ENCODE measurements at regions not wholly inside any gene's neighbourhood (a gene's known extent, or its start where the extent isn't known, plus 50 kb on each side); places are given as distances from the start of the nearest gene placed in this dataset.

DNA sequence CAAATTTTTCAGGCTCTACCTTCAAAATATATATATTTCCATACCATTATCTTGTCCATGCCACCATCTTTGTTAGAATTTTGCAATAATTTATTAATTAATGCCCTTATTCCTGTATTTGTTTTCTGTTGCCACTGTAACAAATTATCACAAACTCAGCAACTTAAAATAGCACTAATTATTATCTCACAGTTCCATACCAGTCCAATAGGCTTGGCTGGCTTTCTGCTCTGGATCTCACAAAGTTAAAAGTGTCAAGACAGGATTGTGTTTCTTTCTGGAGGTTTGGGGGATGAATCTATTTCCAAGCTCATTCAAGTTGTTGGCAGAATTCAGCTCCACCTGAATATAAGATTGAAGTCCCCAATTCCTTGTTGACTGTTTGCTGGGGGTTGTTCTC is 58.6 kb upstream of the SLC38A4 start:
- H3K27me3 ChIP-seq: no peaks in the 10 kb centered on the region
- no peaks in the 10 kb centered on the region for H3K4me1 ChIP-seq
- in situ Hi-C loops (cut with MboI; ENCODE audit: low pct_ligation_motif_present in 1 of 4, low pct_unique_long_range_greater_than_20kb in 1 of 4, low sequenced_read_pairs in 3 of 4): no loop called here
- H3K27ac ChIP-seq: no peak overlapping the region
- TF ChIP-seq POLR2A (IDR thresholded peaks at IDR 0.05) (no peak), EP300 (IDR thresholded peaks at IDR 0.05; ENCODE audit: low read depth) (no peak), POLR2AphosphoS5 (IDR thresholded peaks at IDR 0.05) (no peak)
- TF ChIP-seq, protein P1, sequence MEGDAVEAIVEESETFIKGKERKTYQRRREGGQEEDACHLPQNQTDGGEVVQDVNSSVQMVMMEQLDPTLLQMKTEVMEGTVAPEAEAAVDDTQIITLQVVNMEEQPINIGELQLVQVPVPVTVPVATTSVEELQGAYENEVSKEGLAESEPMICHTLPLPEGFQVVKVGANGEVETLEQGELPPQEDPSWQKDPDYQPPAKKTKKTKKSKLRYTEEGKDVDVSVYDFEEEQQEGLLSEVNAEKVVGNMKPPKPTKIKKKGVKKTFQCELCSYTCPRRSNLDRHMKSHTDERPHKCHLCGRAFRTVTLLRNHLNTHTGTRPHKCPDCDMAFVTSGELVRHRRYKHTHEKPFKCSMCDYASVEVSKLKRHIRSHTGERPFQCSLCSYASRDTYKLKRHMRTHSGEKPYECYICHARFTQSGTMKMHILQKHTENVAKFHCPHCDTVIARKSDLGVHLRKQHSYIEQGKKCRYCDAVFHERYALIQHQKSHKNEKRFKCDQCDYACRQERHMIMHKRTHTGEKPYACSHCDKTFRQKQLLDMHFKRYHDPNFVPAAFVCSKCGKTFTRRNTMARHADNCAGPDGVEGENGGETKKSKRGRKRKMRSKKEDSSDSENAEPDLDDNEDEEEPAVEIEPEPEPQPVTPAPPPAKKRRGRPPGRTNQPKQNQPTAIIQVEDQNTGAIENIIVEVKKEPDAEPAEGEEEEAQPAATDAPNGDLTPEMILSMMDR (IDR thresholded peaks at IDR 0.05): no peak
- DNase-seq: no peak
- H3K4me3 ChIP-seq: no peak overlapping the region
- H3K9me3 ChIP-seq: no peaks in the 10 kb centered on the region
- intact Hi-C loops (cut with DNase I; ENCODE audit: low total_unique reads): no loop called here
- H3K36me3 ChIP-seq: no peaks in the 10 kb centered on the region

DNA sequence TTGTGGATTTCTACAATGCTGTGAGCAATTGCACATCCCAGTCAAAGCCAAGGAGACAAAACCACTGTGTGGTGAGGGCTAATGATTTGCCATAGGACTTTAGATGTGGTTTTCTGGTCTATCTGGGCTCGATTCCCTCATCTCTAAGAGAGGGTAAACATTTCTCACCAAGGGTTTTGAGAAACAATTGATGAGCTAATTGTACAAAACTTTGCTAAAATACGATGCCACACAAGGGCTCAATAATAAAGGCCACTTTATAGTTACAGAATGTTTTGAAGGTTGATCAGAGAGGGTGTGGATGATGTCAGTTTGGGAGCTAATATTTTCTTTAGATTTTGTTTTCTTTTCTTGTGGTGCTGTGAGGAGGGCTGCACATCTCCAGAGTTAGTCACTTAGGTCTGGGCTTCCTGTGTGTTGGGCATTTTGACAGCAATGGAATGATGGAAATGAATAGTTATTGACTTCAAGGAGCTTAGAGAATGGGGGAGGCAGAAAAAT is 60.8 kb upstream of the SLC38A4 start:
- TF ChIP-seq EP300 (IDR thresholded peaks at IDR 0.05; ENCODE audit: low read depth): no peak
- TF ChIP-seq POLR2A (IDR thresholded peaks at IDR 0.05): no peak
- no peak for TF ChIP-seq POLR2AphosphoS5 (IDR thresholded peaks at IDR 0.05)
- TF ChIP-seq, protein P1 (IDR thresholded peaks at IDR 0.05): no peak
- Histone ChIP-seq H3K9me3 (no peaks in the 10 kb centered on the region), H3K4me1 (no peaks in the 10 kb centered on the region), H3K27me3 (no peaks in the 10 kb centered on the region), H3K4me3 (no peak overlapping the region), H3K27ac (no peak overlapping the region), H3K36me3 (no peaks in the 10 kb centered on the region)
- in situ Hi-C loops (cut with MboI; ENCODE audit: low pct_ligation_motif_present in 1 of 4, low pct_unique_long_range_greater_than_20kb in 1 of 4, low sequenced_read_pairs in 3 of 4): no loop called here
- intact Hi-C loops (cut with DNase I; ENCODE audit: low total_unique reads): no loop called here
- 64 to 73% methylated on average over 2 of the region's 2 CpGs for WGBS, 2 donors (ENCODE audit: low coverage in 1 of 2)
- DNase-seq: no peak

DNA sequence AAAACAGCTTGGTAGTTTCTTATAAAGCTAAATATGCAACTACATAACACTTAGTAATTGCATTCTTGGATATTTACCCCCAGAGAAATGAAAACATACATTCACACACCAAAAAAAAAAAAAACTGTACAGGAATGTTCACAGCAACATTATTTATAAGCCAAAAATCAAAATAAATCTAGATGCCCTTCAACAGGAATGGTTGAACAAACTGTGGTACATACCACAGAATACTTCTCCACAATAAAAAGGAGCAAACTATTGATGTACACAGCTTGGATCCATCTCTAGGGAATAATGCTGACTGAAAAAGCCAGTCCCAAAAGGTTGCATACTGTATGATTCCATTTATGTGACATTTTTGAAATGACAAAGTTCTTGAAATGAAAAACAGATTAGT is 62.1 kb upstream of the SLC38A4 start:
- in situ Hi-C loops (cut with MboI; ENCODE audit: low pct_ligation_motif_present in 1 of 4, low pct_unique_long_range_greater_than_20kb in 1 of 4, low sequenced_read_pairs in 3 of 4): no loop called here
- no peak overlapping the region for H3K27ac ChIP-seq
- TF ChIP-seq POLR2A (IDR thresholded peaks at IDR 0.05) (no peak), EP300 (IDR thresholded peaks at IDR 0.05; ENCODE audit: low read depth) (no peak), POLR2AphosphoS5 (IDR thresholded peaks at IDR 0.05) (no peak)
- TF ChIP-seq, protein P1 (IDR thresholded peaks at IDR 0.05): no peak
- no peaks in the 10 kb centered on the region for H3K36me3 ChIP-seq
- no peak for DNase-seq
- intact Hi-C loops (cut with DNase I; ENCODE audit: low total_unique reads): no loop called here
- no peak overlapping the region for H3K4me3 ChIP-seq
- no peaks in the 10 kb centered on the region for H3K27me3 ChIP-seq
- no peaks in the 10 kb centered on the region for H3K4me1 ChIP-seq
- H3K9me3 ChIP-seq: no peaks in the 10 kb centered on the region

DNA sequence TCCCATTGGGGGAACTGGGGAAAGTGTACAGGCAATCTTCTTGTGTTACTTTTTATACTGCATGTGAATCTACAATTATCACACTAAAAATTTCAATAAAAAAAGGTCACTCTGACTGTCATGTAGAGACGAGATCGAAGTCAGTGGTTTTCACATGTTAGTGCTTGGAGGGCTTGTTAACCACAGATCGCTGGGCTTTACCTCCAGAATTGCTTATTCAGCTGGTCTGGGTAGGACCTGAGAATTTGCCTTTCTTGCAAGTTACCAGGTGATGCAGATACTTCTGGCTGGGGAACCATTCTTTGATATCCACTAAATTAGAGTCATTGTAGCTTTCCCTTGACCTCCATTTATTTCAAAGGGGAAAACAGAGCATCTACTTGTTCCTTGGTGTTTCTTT is 62.8 kb upstream of the SLC38A4 start:
- H3K4me3 ChIP-seq: no peak overlapping the region
- TF ChIP-seq POLR2AphosphoS5 (IDR thresholded peaks at IDR 0.05): no peak
- no peak for TF ChIP-seq EP300 (IDR thresholded peaks at IDR 0.05; ENCODE audit: low read depth)
- TF ChIP-seq POLR2A (IDR thresholded peaks at IDR 0.05): no peak
- intact Hi-C loops (cut with DNase I; ENCODE audit: low total_unique reads) (no loop called here), in situ Hi-C loops (cut with MboI; ENCODE audit: low pct_ligation_motif_present in 1 of 4, low pct_unique_long_range_greater_than_20kb in 1 of 4, low sequenced_read_pairs in 3 of 4) (no loop called here)
- no peaks in the 10 kb centered on the region for H3K36me3 ChIP-seq
- no peak overlapping the region for H3K27ac ChIP-seq
- no peaks in the 10 kb centered on the region for H3K27me3 ChIP-seq
- 89 to 94% methylated on average over 2 to 3 of the region's 3 CpGs for WGBS, 2 donors (ENCODE audit: low coverage in 1 of 2)
- H3K9me3 ChIP-seq: no peaks in the 10 kb centered on the region
- no peak for DNase-seq
- no peaks in the 10 kb centered on the region for H3K4me1 ChIP-seq

DNA sequence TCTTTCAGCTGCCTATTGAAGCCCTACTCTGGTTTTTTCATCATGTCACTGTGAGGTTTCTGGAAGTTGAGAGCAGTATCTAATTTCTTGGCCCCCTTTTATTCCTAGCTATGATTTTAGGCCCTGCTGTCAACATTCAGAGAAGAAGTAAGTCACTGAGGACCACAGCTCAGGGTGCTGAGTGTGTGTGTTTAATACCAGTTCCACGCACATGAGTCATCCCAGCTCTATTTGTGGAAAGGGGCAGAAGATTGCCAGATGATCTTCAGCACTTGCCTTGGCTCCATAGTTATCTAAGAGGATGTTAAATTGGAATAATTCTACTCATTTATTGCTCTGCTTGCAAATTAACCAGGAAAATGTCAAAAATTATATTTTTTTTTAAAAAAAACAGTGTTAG is 65.5 kb upstream of the SLC38A4 start:
- TF ChIP-seq EP300 (IDR thresholded peaks at IDR 0.05; ENCODE audit: low read depth) (no peak), POLR2A (IDR thresholded peaks at IDR 0.05) (no peak), POLR2AphosphoS5 (IDR thresholded peaks at IDR 0.05) (no peak)
- TF ChIP-seq, protein P1 (IDR thresholded peaks at IDR 0.05): no peak
- in situ Hi-C loops (cut with MboI; ENCODE audit: low pct_ligation_motif_present in 1 of 4, low pct_unique_long_range_greater_than_20kb in 1 of 4, low sequenced_read_pairs in 3 of 4): no loop called here
- no peaks in the 10 kb centered on the region for H3K4me1 ChIP-seq
- H3K4me3 ChIP-seq: no peak overlapping the region
- H3K27ac ChIP-seq: no peak overlapping the region
- intact Hi-C loops (cut with DNase I; ENCODE audit: low total_unique reads): no loop called here
- no peaks in the 10 kb centered on the region for H3K9me3 ChIP-seq
- no peaks in the 10 kb centered on the region for H3K27me3 ChIP-seq
- DNase-seq: no peak
- no peaks in the 10 kb centered on the region for H3K36me3 ChIP-seq
- 71 to 89% methylated on average over 1 of the region's 1 CpG for WGBS, 2 donors (ENCODE audit: low coverage in 1 of 2)

Data from transverse colon (tissue), 4 donors.